ENCODE measurements at regions not wholly inside any gene's neighbourhood (a gene's known extent, or its start where the extent isn't known, plus 50 kb on each side); places are given as distances from the start of the nearest gene placed in this dataset.

GRCh38 chr5:133839090-133839489 lies 129.3 kb downstream of the C5orf15 start:
- no peak for TF ChIP-seq CTCF (conservative IDR thresholded peaks at IDR 0.05; ENCODE audit: low read length)
- TF ChIP-seq EZH2phosphoT487 (IDR thresholded peaks at IDR 0.05; ENCODE audit: borderline replicate concordance, low read depth, low read length) = no peak

Data from OCI-LY7 (cell line).